HepG2 (cell line): ENCODE measurements at regions not wholly inside any gene's neighbourhood (a gene's known extent, or its start where the extent isn't known, plus 50 kb on each side); places are given as distances from the start of the nearest gene placed in this dataset.

Experiments
- ATAC-seq: fragments of 200-7000 bp; cut with Tn5 transposase; 3 replicates; pipeline ENCODE4 v1.9.1; 2020; ENCODE audit warnings: mild to moderate bottlenecking, moderate library complexity
- BruUV-seq: library from RNA; stranded (reverse); fragments of 400-500 nt; replicated peaks from 2 replicates; lab custom pipeline; 2021; lab: Mats Ljungman, UMichigan
- CTCF ChIA-PET: fragments of 300-600 bp; formaldehyde crosslinking; extraction: SDS; loops from one replicate; lab custom pipeline; 2021; ENCODE audit warnings: low total read pairs, inconsistent platforms, low intra/inter-chr PET ratio; lab: Yijun Ruan, JAX
- POLR2A ChIA-PET: fragments of 350-600 bp; sonication (Branson Sonifier 250); formaldehyde crosslinking; loops from one replicate; lab custom pipeline; 2020; ENCODE audit warnings: antibody characterized with exemption, inconsistent platforms; lab: Yijun Ruan, JAX
- DNase-seq: peaks from one replicate; pipeline ENCODE4 v3.0.0-alpha.2; 2015; ENCODE audit warnings: low spot score
- FAIRE-seq: peaks from 3 replicates; lab custom pipeline; 2011; peaks lifted over from hg19 to GRCh38; lab: Jason Lieb, UNC
- H2AFZ ChIP-seq: one replicate; pipeline ENCODE4 v1.6.1; 2011; ENCODE audit warnings: low read length, inconsistent platforms
- H3K27ac ChIP-seq: fragments of 300-600 bp; 3 replicates; pipeline ENCODE4 v1.8.0; 2011; ENCODE audit warnings: mixed run types, mild to moderate bottlenecking, mixed read lengths, low read length, inconsistent platforms; ENCODE audit not compliant: insufficient read depth; ENCODE audit errors: extremely low read length
- H3K27me3 ChIP-seq, 2 experiments: fragments of 200-600 bp in 1 of 2; 2 replicates in 1 of 2; 3 replicates in 1 of 2; pipeline versions ENCODE4 v1.6.0 to v1.8.0; 2011; ENCODE audit warnings: low read length in 2 of 2, mild to moderate bottlenecking in 2 of 2, moderate library complexity in 2 of 2, inconsistent platforms in 1 of 2; ENCODE audit not compliant: insufficient read depth in 2 of 2, control insufficient read depth in 1 of 2
- H3K36me3 ChIP-seq, 2 experiments: fragments of 200-600 bp in 1 of 2; replicated peaks in 1 of 2; 2 replicates in 1 of 2; 3 replicates in 1 of 2; pipeline versions ENCODE4 v1.5.1 to v1.8.0; 2011; ENCODE audit warnings: low read length in 2 of 2, inconsistent platforms in 1 of 2; ENCODE audit not compliant: insufficient read depth in 2 of 2, control insufficient read depth in 1 of 2
- H3K4me1 ChIP-seq: 2 replicates; pipeline ENCODE4 v1.5.1; 2012; ENCODE audit warnings: low read length, inconsistent platforms; ENCODE audit not compliant: insufficient read depth
- H3K4me2 ChIP-seq: 2 replicates; pipeline ENCODE4 v1.6.0; 2011; ENCODE audit warnings: low read depth, low read length, inconsistent platforms
- H3K4me3 ChIP-seq, 3 experiments: fragments of 200-600 bp in 1 of 3; sonication (generic), shearing (Covaris generic) in 1 of 3; replicated peaks in 1 of 3; 2 replicates each; pipeline ENCODE4 v1.5.1; 2011 to 2016; ENCODE audit warnings: low read length in 3 of 3, inconsistent platforms in 2 of 3, low read depth in 2 of 3, mild to moderate bottlenecking in 2 of 3, control low read depth in 1 of 3, mixed read lengths in 1 of 3; ENCODE audit not compliant: insufficient read depth in 1 of 3
- H3K79me2 ChIP-seq: one replicate; pipeline ENCODE4 v1.6.1; 2011; ENCODE audit warnings: low read length, inconsistent platforms; ENCODE audit not compliant: insufficient read depth
- H3K9ac ChIP-seq: 2 replicates; pipeline ENCODE4 v1.6.0; 2011; ENCODE audit warnings: mild to moderate bottlenecking, low read depth, low read length, inconsistent platforms; ENCODE audit not compliant: insufficient read depth
- H3K9me3 ChIP-seq: 2 replicates; pipeline ENCODE4 v1.5.1; 2012; ENCODE audit warnings: mild to moderate bottlenecking, low read length
- H4K20me1 ChIP-seq: 2 replicates; pipeline ENCODE4 v1.6.0; 2011; ENCODE audit warnings: inconsistent platforms, mild to moderate bottlenecking, low read length, moderate library complexity; ENCODE audit not compliant: insufficient read depth
- KLF9 ChIP-seq: IDR thresholded peaks from 2 replicates; pipeline ENCODE4 v1.6.1; 2016; ENCODE audit warnings: low read depth
- MXI1 ChIP-seq: IDR thresholded peaks from 3 replicates; pipeline ENCODE4 v1.6.1; 2012; ENCODE audit warnings: low read depth, low read length, inconsistent platforms, borderline replicate concordance
- NFE2L2 ChIP-seq: fragments of 150-350 bp; IDR thresholded peaks from 2 replicates; pipeline ENCODE4 v1.6.1; 2014; ENCODE audit warnings: low read length
- NFKBIZ ChIP-seq: IDR thresholded peaks from 2 replicates; pipeline ENCODE4 v1.6.1; 2018; ENCODE audit warnings: missing genetic modification reagents, missing compliant biosample characterization
- PCBP2 ChIP-seq: fragments of 200-400 bp; formaldehyde crosslinking; optimal IDR thresholded peaks from 2 replicates; pipeline ENCODE3; 2018; ENCODE audit warnings: low read length, low read depth; ENCODE audit not compliant: poor library complexity, severe bottlenecking
- PHF8 ChIP-seq: sonication (generic); formaldehyde crosslinking; IDR thresholded peaks from 2 replicates; pipeline ENCODE4 v1.5.0; 2020; ENCODE audit warnings: missing genetic modification reagents
- POLR2A ChIP-seq, 2 experiments: IDR thresholded peaks; 2 replicates each; pipeline ENCODE4 v1.6.1; 2011; ENCODE audit warnings: low read depth in 2 of 2, low read length in 2 of 2, mild to moderate bottlenecking in 1 of 2, moderate library complexity in 1 of 2; ENCODE audit not compliant: insufficient read depth in 1 of 2
- POLR2AphosphoS5 ChIP-seq: IDR thresholded peaks from 2 replicates; pipeline ENCODE4 v1.6.1; 2012; ENCODE audit warnings: low read depth, low read length
- RBFOX2 ChIP-seq: fragments of 200-400 bp; formaldehyde crosslinking; IDR thresholded peaks from 2 replicates; pipeline ENCODE4 v1.6.1; 2017; ENCODE audit warnings: low read depth, mild to moderate bottlenecking, low read length
- RNF219 ChIP-seq: sonication (generic); formaldehyde crosslinking; IDR thresholded peaks from 2 replicates; pipeline ENCODE4 v1.5.0; 2020; ENCODE audit warnings: mild to moderate bottlenecking, missing genetic modification reagents
- ZFX ChIP-seq: sonication (generic); formaldehyde crosslinking; IDR thresholded peaks from 2 replicates; pipeline ENCODE4 v1.4.0; 2020; ENCODE audit warnings: mild to moderate bottlenecking, low read depth, missing genetic modification reagents, moderate library complexity
- ZNF138 ChIP-seq: sonication (generic); formaldehyde crosslinking; IDR thresholded peaks from 2 replicates; pipeline ENCODE4 v1.5.0; 2020; ENCODE audit warnings: mild to moderate bottlenecking, low read depth, missing genetic modification reagents
- ZNF292 ChIP-seq: sonication (generic); formaldehyde crosslinking; IDR thresholded peaks from 2 replicates; pipeline ENCODE4 v1.8.1; 2022; ENCODE audit warnings: mild to moderate bottlenecking, low read depth, missing genetic modification reagents, borderline replicate concordance
- ZNF446 ChIP-seq: sonication (generic); formaldehyde crosslinking; IDR thresholded peaks from 2 replicates; pipeline ENCODE4 v1.5.0; 2020; ENCODE audit warnings: mild to moderate bottlenecking, missing genetic modification reagents
- ZNF781 ChIP-seq: sonication (generic); formaldehyde crosslinking; IDR thresholded peaks from 2 replicates; pipeline ENCODE4 v1.5.1; 2020; ENCODE audit warnings: borderline replicate concordance, mild to moderate bottlenecking, missing genetic modification reagents; ENCODE audit errors: not compliant biosample characterization
- WGBS: methylation state at CpG from one replicate; pipeline ENCODE4 v1.1.6; 2017; ENCODE audit warnings: low lambda C conversion rate; 5-methylcytosine and 5-hydroxymethylcytosine counted together
- in situ Hi-C: cut with HindIII; loops from 2 replicates; pipeline ENCODE4 v1.10.0; 2017; ENCODE audit warnings: low pct_unique_long_range_greater_than_20kb; ENCODE audit not compliant: extremely low pct_ligation_motif_present
- intact Hi-C: fragments of 100-400 bp; cut with micrococcal nuclease; formaldehyde crosslinking; loops from one replicate; pipeline ENCODE4 v1.10.0; 2022; ENCODE audit not compliant: unreplicated experiment
- TF ChIP-seq, protein P1 (sequence below), 2 experiments: sonication (generic) in 1 of 2; formaldehyde crosslinking in 1 of 2; IDR thresholded peaks; 2 replicates each; pipeline versions ENCODE4 v1.4.0 to v1.6.1; 2018 to 2020; ENCODE audit warnings: missing genetic modification reagents in 2 of 2, borderline replicate concordance in 1 of 2, low read depth in 1 of 2, mild to moderate bottlenecking in 1 of 2, missing biosample characterization in 1 of 2

DNA sequence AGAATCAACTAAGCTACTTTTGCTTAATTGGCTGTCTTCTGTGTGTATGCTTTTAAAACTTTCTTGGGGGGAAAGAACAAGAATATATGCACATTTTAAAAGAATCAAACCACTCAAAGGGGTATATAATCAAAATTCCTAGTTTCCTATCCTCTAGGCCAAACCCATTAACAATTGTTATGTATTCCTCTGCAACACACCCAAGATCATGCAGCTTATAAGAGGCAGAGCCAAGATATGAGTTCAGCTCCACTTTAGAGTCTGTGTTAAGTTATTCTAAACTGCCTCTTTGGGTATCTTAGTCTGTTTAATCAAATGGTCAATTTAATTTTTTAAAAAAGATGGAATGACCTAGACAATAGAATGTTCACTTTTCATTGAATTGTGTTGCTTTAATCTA is 326.1 kb upstream of the IL12A start:
- Histone ChIP-seq H3K9ac (no peak overlapping the region), H3K4me1 (no peaks in the 10 kb centered on the region), H3K9me3 (no peaks in the 10 kb centered on the region), H3K36me3 (no peaks in the 10 kb centered on the region), H2AFZ (no peak overlapping the region), H4K20me1 (no peaks in the 10 kb centered on the region), H3K4me2 (no peak overlapping the region), H3K27ac (no peak overlapping the region), H3K27me3 (no peaks in the 10 kb centered on the region), H3K4me3 (no peak overlapping the region), H3K79me2 (no peaks in the 10 kb centered on the region)
- ATAC-seq: no peak
- CTCF ChIA-PET: no interaction called here
- no TSS peak for BruUV-seq
- POLR2A ChIA-PET: no interaction called here
- no peak for FAIRE-seq
- intact Hi-C loops: no loop called here
- in situ Hi-C loops: no loop called here
- TF ChIP-seq RNF219 (CRISPR knock-in tag) (no peak), POLR2A (IDR thresholded peaks at IDR 0.05; ENCODE audit: insufficient read depth in 1 of 2, low read depth in 2 of 2, low read length in 2 of 2) (no peak), NFE2L2 (no peak), RBFOX2 (no peak)
- no peak for DNase-seq

- ATAC-seq (no peak), DNase-seq (no peak), FAIRE-seq (no peak)
- no peaks in the 10 kb centered on the region for H4K20me1 ChIP-seq
- no peak overlapping the region for H2AFZ ChIP-seq
- 17% methylated on average over 2 of the region's 2 CpGs for WGBS
- H3K79me2 ChIP-seq: no peaks in the 10 kb centered on the region
- no peak overlapping the region for H3K27ac ChIP-seq
- BruUV-seq: no TSS peak
- ChIA-PET POLR2A (no interaction called here), CTCF (no interaction called here)
- no peak overlapping the region for H3K4me2 ChIP-seq
- intact Hi-C loops (no loop called here), in situ Hi-C loops (no loop called here)
- no peaks in the 10 kb centered on the region for H3K36me3 ChIP-seq
- H3K4me3 ChIP-seq: no peak overlapping the region
- H3K4me1 ChIP-seq: peaks cover 4% of the 10 kb centered on the region; the same call in 1 of the 2 replicates
- no peak overlapping the region for H3K9ac ChIP-seq
- H3K27me3 ChIP-seq: no peaks in the 10 kb centered on the region
- H3K9me3 ChIP-seq: no peaks in the 10 kb centered on the region
- no peak for TF ChIP-seq KLF9
- TF ChIP-seq PCBP2: no peak
- TF ChIP-seq, protein P1, sequence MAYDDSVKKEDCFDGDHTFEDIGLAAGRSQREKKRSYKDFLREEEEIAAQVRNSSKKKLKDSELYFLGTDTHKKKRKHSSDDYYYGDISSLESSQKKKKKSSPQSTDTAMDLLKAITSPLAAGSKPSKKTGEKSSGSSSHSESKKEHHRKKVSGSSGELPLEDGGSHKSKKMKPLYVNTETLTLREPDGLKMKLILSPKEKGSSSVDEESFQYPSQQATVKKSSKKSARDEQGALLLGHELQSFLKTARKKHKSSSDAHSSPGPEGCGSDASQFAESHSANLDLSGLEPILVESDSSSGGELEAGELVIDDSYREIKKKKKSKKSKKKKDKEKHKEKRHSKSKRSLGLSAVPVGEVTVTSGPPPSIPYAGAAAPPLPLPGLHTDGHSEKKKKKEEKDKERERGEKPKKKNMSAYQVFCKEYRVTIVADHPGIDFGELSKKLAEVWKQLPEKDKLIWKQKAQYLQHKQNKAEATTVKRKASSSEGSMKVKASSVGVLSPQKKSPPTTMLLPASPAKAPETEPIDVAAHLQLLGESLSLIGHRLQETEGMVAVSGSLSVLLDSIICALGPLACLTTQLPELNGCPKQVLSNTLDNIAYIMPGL (CRISPR knock-in tag; IDR thresholded peaks at IDR 0.05; ENCODE audit: borderline replicate concordance in 1 of 2, low read depth in 1 of 2): no peak
- no peak for TF ChIP-seq ZNF781 (CRISPR knock-in tag)
- TF ChIP-seq ZNF138 (CRISPR knock-in tag): no peak
- no peak for TF ChIP-seq MXI1
- no peak for TF ChIP-seq PHF8 (CRISPR knock-in tag)
- TF ChIP-seq NFKBIZ (CRISPR knock-in tag): no peak
- no peak for TF ChIP-seq ZFX (CRISPR knock-in tag)
- TF ChIP-seq POLR2AphosphoS5: no peak
- TF ChIP-seq ZNF446 (CRISPR knock-in tag): no peak
- no peak for TF ChIP-seq ZNF292
These were observed 324.6 kb upstream of the IL12A start for GRCh38 chr3:159664006-159664405.
